Activated CD8-positive, alpha-beta T cell treated with anti-CD3 and anti-CD28 coated beads for 36 hours (primary cell): ENCODE measurements at regions not wholly inside any gene's neighbourhood (a gene's known extent, or its start where the extent isn't known, plus 50 kb on each side); places are given as distances from the start of the nearest gene placed in this dataset.

Experiments used
- ATAC-seq: fragments of 200-7000 bp; cut with Tn5 transposase; one replicate; pipeline ENCODE4 v1.10.0; 2021; ENCODE audit warnings: mild to moderate bottlenecking, moderate library complexity
- CTCF ChIA-PET: fragments of 350-600 bp; sonication (Branson Sonifier 250); formaldehyde crosslinking; loops from one replicate; lab custom pipeline; 2021; ENCODE audit warnings: antibody characterized with exemption; lab: Charles Lee
- POLR2A ChIA-PET: fragments of 350-600 bp; sonication (Branson Sonifier 250); formaldehyde crosslinking; loops from one replicate; lab custom pipeline; 2021; ENCODE audit warnings: antibody characterized with exemption; lab: Charles Lee
- DNase-seq: peaks from one replicate; pipeline ENCODE4 v3.0.0-alpha.2; 2020
- H3K27ac Mint-ChIP-seq: one replicate; pipeline ENCODE4 v1.8.0; 2021; ENCODE audit warnings: mild to moderate bottlenecking, mixed read lengths
- H3K27me3 Mint-ChIP-seq: one replicate; pipeline ENCODE4 v1.8.0; 2021; ENCODE audit warnings: mixed read lengths
- H3K36me3 Mint-ChIP-seq: one replicate; pipeline ENCODE4 v1.8.0; 2021; ENCODE audit warnings: low read depth, mixed read lengths
- H3K4me1 Mint-ChIP-seq: one replicate; pipeline ENCODE4 v1.8.0; 2021; ENCODE audit warnings: low read depth, mixed read lengths
- H3K4me3 Mint-ChIP-seq: one replicate; pipeline ENCODE4 v1.8.0; 2021; ENCODE audit warnings: mild to moderate bottlenecking, moderate library complexity, mixed read lengths
- H3K9me3 Mint-ChIP-seq: one replicate; pipeline ENCODE4 v1.8.0; 2021; ENCODE audit warnings: mixed read lengths
- CTCF ChIP-seq: fragments of 200-600 bp; IDR thresholded peaks from one replicate; pipeline ENCODE4 v1.8.0; 2022; ENCODE audit warnings: antibody characterized with exemption, mild to moderate bottlenecking
- intact Hi-C: fragments of 100-400 bp; cut with micrococcal nuclease; formaldehyde crosslinking; loops from one replicate; pipeline ENCODE4 v1.10.0; 2022

DNA sequence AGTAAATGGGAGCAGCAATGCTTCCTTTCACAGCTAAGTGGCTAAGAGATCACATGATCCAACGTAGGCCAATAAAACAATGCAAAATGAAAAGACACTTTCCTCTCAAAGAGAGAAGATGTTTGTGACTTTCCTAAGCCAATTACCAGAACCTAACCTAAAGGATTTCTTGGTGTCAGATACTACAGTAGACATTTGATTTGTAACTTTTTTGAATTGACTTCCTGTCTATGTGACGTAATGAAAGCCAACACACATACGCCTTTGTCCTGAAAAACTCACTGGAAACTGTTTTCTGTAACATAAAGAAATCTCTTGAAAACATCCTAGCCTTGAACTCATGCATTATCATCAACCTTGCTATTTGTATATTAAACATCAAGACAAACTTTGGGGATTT lies 417.1 kb downstream of the GPAM start:
- ATAC-seq (no peak), DNase-seq (no peak)
- no peak for TF ChIP-seq CTCF
- H3K9me3 Mint-ChIP-seq = no peaks in the 10 kb centered on the region
- intact Hi-C loops = no loop called here
- H3K4me1 Mint-ChIP-seq = no peaks in the 10 kb centered on the region
- ChIA-PET CTCF (no interaction called here), POLR2A (no interaction called here)
- no peak overlapping the region for H3K27ac Mint-ChIP-seq
- no peak overlapping the region for H3K4me3 Mint-ChIP-seq
- H3K36me3 Mint-ChIP-seq = no peaks in the 10 kb centered on the region
- no peaks in the 10 kb centered on the region for H3K27me3 Mint-ChIP-seq

GRCh38 chr10:111767661-111768060 lies 415.9 kb downstream of the GPAM start:
- intact Hi-C loops = no loop called here
- Mint-ChIP-seq H3K4me3 (no peak overlapping the region), H3K27ac (no peak overlapping the region), H3K27me3 (no peaks in the 10 kb centered on the region), H3K9me3 (no peaks in the 10 kb centered on the region), H3K36me3 (no peaks in the 10 kb centered on the region), H3K4me1 (no peaks in the 10 kb centered on the region)
- DNase-seq (no peak), ATAC-seq (no peak)
- ChIA-PET POLR2A (no interaction called here), CTCF (no interaction called here)
- TF ChIP-seq CTCF = no peak

DNA sequence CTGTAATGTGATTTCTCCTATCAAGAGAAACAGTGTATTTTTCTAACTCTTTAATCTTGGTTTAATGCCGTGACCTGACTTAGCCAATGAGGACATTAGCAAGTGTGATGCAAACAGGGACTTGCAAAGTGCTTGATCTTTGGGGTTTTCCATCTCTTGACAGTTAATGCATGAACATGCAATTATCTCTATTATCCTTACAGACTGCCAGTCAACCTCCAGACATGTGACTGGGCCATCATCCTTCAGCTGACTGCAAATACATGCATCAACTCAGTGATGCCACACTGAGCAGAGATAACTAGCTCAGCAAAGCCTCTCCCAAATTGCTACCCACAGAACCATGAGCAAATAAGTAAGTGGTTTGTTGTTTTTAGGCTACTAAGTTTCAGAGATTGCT lies 409.6 kb downstream of the GPAM start:
- ATAC-seq = no peak

GRCh38 chr10:111774486-111774885 lies 409.1 kb downstream of the GPAM start:
- no peaks in the 10 kb centered on the region for H3K9me3 Mint-ChIP-seq
- H3K36me3 Mint-ChIP-seq = no peaks in the 10 kb centered on the region
- DNase-seq (no peak), ATAC-seq (no peak)
- no peak overlapping the region for H3K4me3 Mint-ChIP-seq
- POLR2A ChIA-PET = no interaction called here
- TF ChIP-seq CTCF = no peak
- no peaks in the 10 kb centered on the region for H3K27me3 Mint-ChIP-seq
- no peaks in the 10 kb centered on the region for H3K4me1 Mint-ChIP-seq
- H3K27ac Mint-ChIP-seq = no peak overlapping the region
- CTCF ChIA-PET = no interaction called here
- intact Hi-C loops = no loop called here

More for the DNA sequence above, 409.6 kb downstream of the GPAM start:
- no peak for TF ChIP-seq CTCF
- ChIA-PET CTCF (no interaction called here), POLR2A (no interaction called here)
- Mint-ChIP-seq H3K36me3 (no peaks in the 10 kb centered on the region), H3K4me3 (no peak overlapping the region), H3K27me3 (no peaks in the 10 kb centered on the region), H3K9me3 (no peaks in the 10 kb centered on the region), H3K27ac (no peak overlapping the region), H3K4me1 (no peaks in the 10 kb centered on the region)
- intact Hi-C loops = no loop called here
- no peak for DNase-seq

- no peak for TF ChIP-seq CTCF
- H3K27me3 Mint-ChIP-seq = no peaks in the 10 kb centered on the region
- ATAC-seq = no peak
Observed at GRCh38 chr10:111784436-111784835, 399.1 kb downstream of the GPAM start.

More at GRCh38 chr10:111784436-111784835, 399.1 kb downstream of the GPAM start:
- Mint-ChIP-seq H3K27ac (no peak overlapping the region), H3K4me3 (no peak overlapping the region), H3K36me3 (no peaks in the 10 kb centered on the region), H3K9me3 (no peaks in the 10 kb centered on the region), H3K4me1 (no peaks in the 10 kb centered on the region)
- no peak for DNase-seq
- POLR2A ChIA-PET = no interaction called here
- CTCF ChIA-PET = no interaction called here
- intact Hi-C loops = no loop called here
